OCI-LY3 (cell line): ENCODE measurements at regions not wholly inside any gene's neighbourhood (a gene's known extent, or its start where the extent isn't known, plus 50 kb on each side); places are given as distances from the start of the nearest gene placed in this dataset.

Source experiments
- H2AFZ ChIP-seq: fragments of 200-600, 300-600 bp; shearing (Covaris generic); 2 replicates; pipeline ENCODE4 v1.6.0; 2014; ENCODE audit warnings: antibody characterized with exemption, low read depth, low read length
- H3K27ac ChIP-seq: fragments of 200-600, 300-600 bp; sonication (generic); 2 replicates; pipeline ENCODE4 v1.5.1; 2014; ENCODE audit warnings: mild to moderate bottlenecking, low read length, moderate library complexity, mixed read lengths
- H3K27me3 ChIP-seq: fragments of 200-600, 300-600 bp; sonication (generic); 2 replicates; pipeline ENCODE4 v1.6.1; 2014; ENCODE audit warnings: low read depth, low read length, mixed read lengths
- H3K36me3 ChIP-seq: fragments of 200-600, 300-600 bp; sonication (generic); replicated peaks from 2 replicates; pipeline ENCODE3; 2014; ENCODE audit warnings: low read depth, low read length, mixed read lengths
- H3K4me1 ChIP-seq: fragments of 300-600, 200-600 bp; sonication (generic); 2 replicates; pipeline ENCODE4 v1.6.1; 2014; ENCODE audit warnings: low read length, mixed read lengths
- H3K4me2 ChIP-seq: fragments of 200-600, 300-600 bp; sonication (generic); 2 replicates; pipeline ENCODE4 v1.6.1; 2014; ENCODE audit warnings: low read length, mixed read lengths
- H3K4me3 ChIP-seq: fragments of 300-600, 200-600 bp; sonication (generic); 2 replicates; pipeline ENCODE4 v1.5.1; 2014; ENCODE audit warnings: antibody characterized with exemption, mild to moderate bottlenecking, low read length, moderate library complexity
- H3K79me2 ChIP-seq: fragments of 300-600, 200-600 bp; shearing (Covaris generic); 2 replicates; pipeline ENCODE4 v1.6.1; 2014; ENCODE audit warnings: mild to moderate bottlenecking, low read length, mixed read lengths
- H3K9ac ChIP-seq: fragments of 300-600, 200-600 bp; shearing (Covaris generic); 2 replicates; pipeline ENCODE4 v1.6.0; 2014; ENCODE audit warnings: mild to moderate bottlenecking, low read length, moderate library complexity
- H3K9me3 ChIP-seq: fragments of 200-600, 300-600 bp; shearing (Covaris generic); 2 replicates; pipeline ENCODE4 v1.6.1; 2014; ENCODE audit warnings: low read length, mixed read lengths; ENCODE audit not compliant: insufficient read depth
- H4K20me1 ChIP-seq: fragments of 200-600, 300-600 bp; sonication (generic); 2 replicates; pipeline ENCODE4 v1.6.1; 2016; ENCODE audit warnings: low read length, mixed read lengths; ENCODE audit not compliant: insufficient read depth
- EZH2phosphoT487 ChIP-seq: fragments of 200-600 bp; shearing (Covaris generic); IDR thresholded peaks from 2 replicates; pipeline ENCODE4 v1.6.1; 2018; ENCODE audit warnings: antibody characterized with exemption, mixed run types, low read depth
- TF ChIP-seq, protein P1 (sequence below): fragments of 200-600, 300-600 bp; sonication (generic); IDR thresholded peaks from 2 replicates; pipeline ENCODE4 v1.5.1; 2014; ENCODE audit warnings: antibody characterized with exemption, low read length, low read depth

GRCh38 chr3:14351617-14352001, 50.8 kb upstream of the SLC6A6 start:
- H4K20me1 ChIP-seq, result no peaks in the 10 kb centered on the region
- TF ChIP-seq, protein P1, sequence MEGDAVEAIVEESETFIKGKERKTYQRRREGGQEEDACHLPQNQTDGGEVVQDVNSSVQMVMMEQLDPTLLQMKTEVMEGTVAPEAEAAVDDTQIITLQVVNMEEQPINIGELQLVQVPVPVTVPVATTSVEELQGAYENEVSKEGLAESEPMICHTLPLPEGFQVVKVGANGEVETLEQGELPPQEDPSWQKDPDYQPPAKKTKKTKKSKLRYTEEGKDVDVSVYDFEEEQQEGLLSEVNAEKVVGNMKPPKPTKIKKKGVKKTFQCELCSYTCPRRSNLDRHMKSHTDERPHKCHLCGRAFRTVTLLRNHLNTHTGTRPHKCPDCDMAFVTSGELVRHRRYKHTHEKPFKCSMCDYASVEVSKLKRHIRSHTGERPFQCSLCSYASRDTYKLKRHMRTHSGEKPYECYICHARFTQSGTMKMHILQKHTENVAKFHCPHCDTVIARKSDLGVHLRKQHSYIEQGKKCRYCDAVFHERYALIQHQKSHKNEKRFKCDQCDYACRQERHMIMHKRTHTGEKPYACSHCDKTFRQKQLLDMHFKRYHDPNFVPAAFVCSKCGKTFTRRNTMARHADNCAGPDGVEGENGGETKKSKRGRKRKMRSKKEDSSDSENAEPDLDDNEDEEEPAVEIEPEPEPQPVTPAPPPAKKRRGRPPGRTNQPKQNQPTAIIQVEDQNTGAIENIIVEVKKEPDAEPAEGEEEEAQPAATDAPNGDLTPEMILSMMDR, result no peak
- TF ChIP-seq EZH2phosphoT487, result no peak
- H3K4me3 ChIP-seq, result peak overlapping the region; percentile 39
- H3K9ac ChIP-seq, result no peak overlapping the region
- H2AFZ ChIP-seq, result peak overlapping the region; percentile 50; the same call in 1 of the 2 replicates
- no peaks in the 10 kb centered on the region for H3K9me3 ChIP-seq
- H3K4me1 ChIP-seq, result no peaks in the 10 kb centered on the region
- peak overlapping the region; percentile 52 for H3K4me2 ChIP-seq
- peaks cover 32% of the 10 kb centered on the region for H3K27me3 ChIP-seq
- no peaks in the 10 kb centered on the region for H3K79me2 ChIP-seq
- H3K27ac ChIP-seq, result no peak overlapping the region
- no peaks in the 10 kb centered on the region for H3K36me3 ChIP-seq

DNA sequence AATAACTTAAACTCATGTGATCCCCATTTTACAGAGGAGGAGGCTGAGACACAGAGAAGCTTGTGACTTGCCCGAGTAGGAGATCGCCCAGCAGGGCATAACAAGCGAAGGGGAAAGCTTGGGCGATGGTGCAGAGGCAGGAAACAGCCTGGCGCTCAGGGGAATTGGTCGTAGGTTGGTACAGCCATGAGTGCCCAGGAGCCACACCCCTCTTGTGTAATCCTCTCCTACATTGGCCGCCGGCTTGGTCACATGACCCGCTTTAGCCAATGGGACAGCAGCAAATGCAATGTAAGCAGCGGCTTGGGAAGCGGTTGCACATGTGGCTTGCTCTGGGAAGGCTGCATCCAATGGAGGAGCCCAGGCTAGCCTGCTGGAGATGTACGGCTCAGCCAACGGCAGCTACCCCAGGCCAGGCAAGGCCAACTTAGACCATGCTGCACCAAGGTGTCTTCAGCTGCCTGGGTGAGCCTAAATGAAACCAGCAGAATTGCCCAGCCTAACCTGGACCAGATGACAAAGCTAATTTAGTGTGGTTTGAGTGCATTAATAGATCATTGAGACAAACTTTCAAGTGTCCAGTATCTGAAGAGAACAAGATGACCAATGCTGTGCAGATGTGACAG, 50.3 kb upstream of the SLC6A6 start:
- no peaks in the 10 kb centered on the region for H4K20me1 ChIP-seq
- H3K4me1 ChIP-seq, result no peaks in the 10 kb centered on the region
- peaks cover 27% of the 10 kb centered on the region for H3K27me3 ChIP-seq
- H3K4me2 ChIP-seq, result peak overlapping the region; percentile 52
- no peaks in the 10 kb centered on the region for H3K36me3 ChIP-seq
- no peak overlapping the region for H3K9ac ChIP-seq
- H3K79me2 ChIP-seq, result no peaks in the 10 kb centered on the region
- no peaks in the 10 kb centered on the region for H3K9me3 ChIP-seq
- peak overlapping the region; percentile 39 for H3K4me3 ChIP-seq
- no peak overlapping the region for H3K27ac ChIP-seq
- H2AFZ ChIP-seq, result peak overlapping the region; percentile 50; the same call in 1 of the 2 replicates
- TF ChIP-seq, protein P1, result no peak
- no peak for TF ChIP-seq EZH2phosphoT487
